Left renal pelvis (tissue), 4 donors: ENCODE measurements at regions not wholly inside any gene's neighbourhood (a gene's known extent, or its start where the extent isn't known, plus 50 kb on each side); places are given as distances from the start of the nearest gene placed in this dataset.

Source experiments
- DNase-seq, 4 donors: peaks; one replicate each; pipeline ENCODE4 v3.0.0-alpha.2; 2013; ENCODE audit warnings: low read depth in 4 of 4, low spot score in 3 of 4

GRCh38 chr3:86737517-86737916, 253.4 kb downstream of the VGLL3 start:
- no peak for DNase-seq

GRCh38 chr3:86733257-86733656, 257.7 kb downstream of the VGLL3 start:
- DNase-seq = no peak

GRCh38 chr3:86731501-86731901, 259.4 kb downstream of the VGLL3 start:
- no peak for DNase-seq

- no peak for DNase-seq
These were observed 267.5 kb downstream of the VGLL3 start for GRCh38 chr3:86723433-86723832.

- DNase-seq = no peak
These were observed 279.3 kb downstream of the VGLL3 start for GRCh38 chr3:86711634-86712033.

GRCh38 chr3:86708893-86709292, 282.1 kb downstream of the VGLL3 start:
- DNase-seq = no peak

GRCh38 chr3:86702381-86702958, 288.5 kb downstream of the VGLL3 start:
- no peak for DNase-seq

GRCh38 chr3:86695752-86696151, 295.2 kb downstream of the VGLL3 start:
- no peak for DNase-seq

GRCh38 chr3:86673991-86674390, 317.0 kb downstream of the VGLL3 start:
- peak in 1 of 4 donors; percentile 37 for DNase-seq

- DNase-seq = no peak
These were observed 329.1 kb downstream of the VGLL3 start for GRCh38 chr3:86661817-86662216.

GRCh38 chr3:86658876-86659275, 332.1 kb downstream of the VGLL3 start:
- DNase-seq = no peak

GRCh38 chr3:86654806-86655460, 336.0 kb downstream of the VGLL3 start:
- no peak for DNase-seq

- no peak for DNase-seq
These were observed 337.2 kb downstream of the VGLL3 start for GRCh38 chr3:86653661-86654205.

- DNase-seq = no peak
These were observed 342.9 kb downstream of the VGLL3 start for GRCh38 chr3:86648087-86648486.

- DNase-seq = no peak
These were observed 345.2 kb downstream of the VGLL3 start for GRCh38 chr3:86645756-86646155.

- no peak for DNase-seq
These were observed 356.6 kb downstream of the VGLL3 start for GRCh38 chr3:86634361-86634760.

GRCh38 chr3:86629511-86629910, 361.4 kb downstream of the VGLL3 start:
- DNase-seq = no peak

- no peak for DNase-seq
These were observed 366.8 kb downstream of the VGLL3 start for GRCh38 chr3:86624192-86624591.

- DNase-seq = no peak
These were observed 372.2 kb downstream of the VGLL3 start for GRCh38 chr3:86618706-86619105.

- DNase-seq = no peak
These were observed 385.8 kb downstream of the VGLL3 start for GRCh38 chr3:86605166-86605565.

GRCh38 chr3:86595696-86596095, 395.3 kb downstream of the VGLL3 start:
- no peak for DNase-seq

GRCh38 chr3:86594838-86595237, 396.1 kb downstream of the VGLL3 start:
- DNase-seq = no peak
